GM20000 (cell line): ENCODE measurements at regions not wholly inside any gene's neighbourhood (a gene's known extent, or its start where the extent isn't known, plus 50 kb on each side); places are given as distances from the start of the nearest gene placed in this dataset.

Experiments
- DNase-seq: peaks from one replicate; pipeline ENCODE4 v3.0.0; 2012; ENCODE audit warnings: low spot score
- CTCF ChIP-seq: IDR thresholded peaks from 2 replicates; pipeline ENCODE4 v1.5.1; 2012; ENCODE audit warnings: mild to moderate bottlenecking, control low read depth; ENCODE audit errors: extremely low read depth, missing control alignments

GRCh38 chr1:224500796-224501195 is 66.2 kb upstream of the WDR26 start:
- DNase-seq = no peak
- TF ChIP-seq CTCF = no peak

- no peak for DNase-seq
- TF ChIP-seq CTCF = no peak
Observed at GRCh38 chr1:224501836-224502235, 67.2 kb upstream of the WDR26 start.

- TF ChIP-seq CTCF = no peak
- DNase-seq = no peak
Observed at GRCh38 chr1:224502459-224503160, 68.0 kb upstream of the WDR26 start.

- DNase-seq = peak; percentile 90
Observed at GRCh38 chr1:224503161-224504118, 68.8 kb upstream of the WDR26 start.

GRCh38 chr1:224504297-224505041 is 69.9 kb upstream of the WDR26 start:
- DNase-seq = no peak
- no peak for TF ChIP-seq CTCF

More at GRCh38 chr1:224503161-224504118, 68.8 kb upstream of the WDR26 start:
- no peak for TF ChIP-seq CTCF

- TF ChIP-seq CTCF = no peak
- no peak for DNase-seq
Observed at GRCh38 chr1:224505454-224506093, 71.0 kb upstream of the WDR26 start.
